H1 (cell line): ENCODE measurements at regions not wholly inside any gene's neighbourhood (a gene's known extent, or its start where the extent isn't known, plus 50 kb on each side); places are given as distances from the start of the nearest gene placed in this dataset.

Experiments
- CTCF ChIA-PET: fragments of 300-600 bp; sonication (Branson Sonifier 250); formaldehyde crosslinking; loops from one replicate; lab custom pipeline; 2021; ENCODE audit not compliant: partially characterized antibody; lab: Charles Lee
- POLR2A ChIA-PET: fragments of 300-600 bp; sonication (Branson Sonifier 250); formaldehyde crosslinking; loops from one replicate; lab custom pipeline; 2021; ENCODE audit warnings: inconsistent platforms; ENCODE audit not compliant: partially characterized antibody; lab: Charles Lee
- DNase-seq, 2 experiments: peaks; one replicate each; pipeline versions ENCODE4 v3.0.0 to v3.0.0-alpha.2; 2010 to 2022; ENCODE audit warnings: low spot score in 2 of 2, low read depth in 1 of 2, mixed read lengths in 1 of 2
- FAIRE-seq: peaks from 2 replicates; lab custom pipeline; 2011; peaks lifted over from hg19 to GRCh38; lab: Jason Lieb, UNC
- H2AFZ ChIP-seq: 2 replicates; pipeline ENCODE4 v1.8.1; 2012; ENCODE audit warnings: low read length, inconsistent platforms
- H2AK5ac ChIP-seq: 2 replicates; pipeline ENCODE4 v1.6.1; 2013; ENCODE audit warnings: low read depth, low read length
- H2BK120ac ChIP-seq: replicated peaks from 2 replicates; pipeline ENCODE3; 2013; ENCODE audit warnings: low read depth, low read length, inconsistent platforms
- H2BK12ac ChIP-seq: 2 replicates; pipeline ENCODE4 v1.6.1; 2013; ENCODE audit warnings: low read depth, low read length
- H2BK15ac ChIP-seq: 2 replicates; pipeline ENCODE4 v1.6.1; 2013; ENCODE audit warnings: low read length
- H2BK20ac ChIP-seq: 2 replicates; pipeline ENCODE4 v1.6.1; 2013; ENCODE audit warnings: low read length
- H2BK5ac ChIP-seq: 2 replicates; pipeline ENCODE4 v1.6.1; 2013; ENCODE audit warnings: low read depth, low read length
- H3K14ac ChIP-seq: 2 replicates; pipeline ENCODE4 v1.6.1; 2013; ENCODE audit warnings: inconsistent platforms; ENCODE audit not compliant: insufficient read length
- H3K18ac ChIP-seq: 2 replicates; pipeline ENCODE4 v1.6.1; 2013; ENCODE audit warnings: low read length; ENCODE audit errors: extremely low read depth
- H3K23ac ChIP-seq: 2 replicates; pipeline ENCODE4 v1.6.1; 2013; ENCODE audit warnings: inconsistent platforms; ENCODE audit not compliant: insufficient read length
- H3K23me2 ChIP-seq: 2 replicates; pipeline ENCODE4 v1.6.1; 2013; ENCODE audit warnings: low read depth, low read length
- H3K27ac ChIP-seq: 2 replicates; pipeline ENCODE4 v1.6.1; 2011; ENCODE audit warnings: low read depth, low read length, inconsistent platforms
- H3K27me3 ChIP-seq, 4 experiments: replicated peaks in 1 of 4; 1 replicate in 1 of 4; 2 replicates in 3 of 4; pipeline versions ENCODE4 v1.6.1 to v1.8.1; 2011 to 2013; ENCODE audit warnings: low read length in 3 of 4, mild to moderate bottlenecking in 3 of 4, inconsistent platforms in 2 of 4, mixed read lengths in 2 of 4, moderate library complexity in 1 of 4; ENCODE audit not compliant: control insufficient read depth in 3 of 4, insufficient read depth in 3 of 4; ENCODE audit errors: extremely low read depth in 1 of 4
- H3K36me3 ChIP-seq, 4 experiments: 2 replicates each; pipeline versions ENCODE4 v1.6.1 to v1.8.1; 2011 to 2013; ENCODE audit warnings: mild to moderate bottlenecking in 4 of 4, low read length in 3 of 4, moderate library complexity in 2 of 4, control low read depth in 1 of 4, inconsistent platforms in 1 of 4; ENCODE audit not compliant: insufficient read depth in 4 of 4, control insufficient read depth in 2 of 4
- H3K4ac ChIP-seq: replicated peaks from 2 replicates; pipeline ENCODE3; 2013; ENCODE audit warnings: low read length, low read depth, mixed read lengths, inconsistent platforms; ENCODE audit not compliant: insufficient read length
- H3K4me1 ChIP-seq, 4 experiments: replicated peaks in 1 of 4; 1 replicate in 1 of 4; 2 replicates in 3 of 4; pipeline versions ENCODE4 v1.6.1 to v1.8.1; 2011 to 2013; ENCODE audit warnings: low read length in 3 of 4, inconsistent platforms in 2 of 4, mixed read lengths in 1 of 4; ENCODE audit not compliant: insufficient read depth in 4 of 4, control insufficient read depth in 3 of 4
- H3K4me2 ChIP-seq, 2 experiments: 2 replicates each; pipeline versions ENCODE4 v1.6.1 to v1.8.1; 2011 to 2013; ENCODE audit warnings: low read depth in 2 of 2, low read length in 2 of 2, control low read depth in 1 of 2, inconsistent platforms in 1 of 2, mild to moderate bottlenecking in 1 of 2; ENCODE audit not compliant: insufficient read depth in 1 of 2
- H3K4me3 ChIP-seq, 4 experiments: fragments of 200-600, 300-600 bp in 1 of 4; sonication (generic), shearing (Covaris generic), sonication (Bioruptor Twin) in 1 of 4; 2 replicates each; pipeline versions ENCODE4 v1.5.1 to v1.8.1; 2011 to 2016; ENCODE audit warnings: low read length in 4 of 4, low read depth in 3 of 4, control low read depth in 2 of 4, inconsistent platforms in 2 of 4, mild to moderate bottlenecking in 2 of 4, mixed read lengths in 1 of 4, moderate library complexity in 1 of 4; ENCODE audit not compliant: insufficient read depth in 2 of 4; ENCODE audit errors: extremely low read depth in 1 of 4
- H3K56ac ChIP-seq: replicated peaks from 2 replicates; pipeline ENCODE3; 2013; ENCODE audit warnings: low read depth, mild to moderate bottlenecking, mixed read lengths, low read length, inconsistent platforms; ENCODE audit not compliant: insufficient read length
- H3K79me1 ChIP-seq: 2 replicates; pipeline ENCODE4 v1.6.1; 2013; ENCODE audit warnings: low read depth, low read length, control low read depth
- H3K79me2 ChIP-seq, 2 experiments: 2 replicates each; pipeline versions ENCODE4 v1.6.1 to v1.8.1; 2012 to 2013; ENCODE audit warnings: low read length in 2 of 2, mild to moderate bottlenecking in 2 of 2, inconsistent platforms in 1 of 2; ENCODE audit not compliant: insufficient read depth in 2 of 2, control insufficient read depth in 1 of 2
- H3K9ac ChIP-seq, 4 experiments: replicated peaks in 1 of 4; 1 replicate in 1 of 4; 2 replicates in 3 of 4; pipeline versions ENCODE4 v1.6.1 to v1.8.1; 2011 to 2013; ENCODE audit warnings: low read depth in 3 of 4, low read length in 3 of 4, control low read depth in 2 of 4, mild to moderate bottlenecking in 2 of 4, moderate library complexity in 2 of 4, inconsistent platforms in 1 of 4; ENCODE audit errors: extremely low read depth in 1 of 4
- H3K9me3 ChIP-seq, 2 experiments: 2 replicates each; pipeline versions ENCODE4 v1.6.1 to v1.8.1; 2012 to 2013; ENCODE audit warnings: mild to moderate bottlenecking in 2 of 2, moderate library complexity in 2 of 2, control low read depth in 1 of 2, inconsistent platforms in 1 of 2, low read depth in 1 of 2, low read length in 1 of 2, mixed read lengths in 1 of 2; ENCODE audit not compliant: insufficient read depth in 2 of 2
- H4K20me1 ChIP-seq, 2 experiments: replicated peaks in 1 of 2; 2 replicates each; pipeline versions ENCODE3 to v1.8.1; 2011 to 2013; ENCODE audit warnings: inconsistent platforms in 2 of 2, low read length in 2 of 2, mild to moderate bottlenecking in 1 of 2; ENCODE audit not compliant: insufficient read depth in 2 of 2, control insufficient read depth in 1 of 2
- H4K5ac ChIP-seq: 2 replicates; pipeline ENCODE4 v1.6.1; 2013; ENCODE audit warnings: low read length, low read depth, mixed read lengths, inconsistent platforms; ENCODE audit not compliant: insufficient read length
- H4K8ac ChIP-seq: 2 replicates; pipeline ENCODE4 v1.8.0; 2013; ENCODE audit warnings: mild to moderate bottlenecking, moderate library complexity, low read length, inconsistent platforms; ENCODE audit not compliant: insufficient read depth; ENCODE audit errors: extremely low read depth
- H4K91ac ChIP-seq: replicated peaks from 2 replicates; pipeline ENCODE3; 2013; ENCODE audit warnings: low read length, mixed read lengths, inconsistent platforms; ENCODE audit not compliant: insufficient read length
- ASH2L ChIP-seq: fragments of 200-600, 300-600 bp; sonication (generic); IDR thresholded peaks from one replicate; pipeline ENCODE4 v1.7.1; 2017; ENCODE audit warnings: low read length
- BACH1 ChIP-seq: IDR thresholded peaks from 2 replicates; pipeline ENCODE4 v1.6.1; 2012; ENCODE audit warnings: low read length, improper control_type of control experiment
- BRCA1 ChIP-seq: IDR thresholded peaks from 2 replicates; pipeline ENCODE4 v1.6.1; 2012; ENCODE audit warnings: low read depth, low read length, improper control_type of control experiment
- CEBPB ChIP-seq: IDR thresholded peaks from 2 replicates; pipeline ENCODE4 v1.6.1; 2012; ENCODE audit warnings: low read depth, low read length
- CREB1 ChIP-seq: IDR thresholded peaks from 2 replicates; pipeline ENCODE4 v1.6.1; 2012; ENCODE audit warnings: inconsistent platforms
- EGR1 ChIP-seq: IDR thresholded peaks from 2 replicates; pipeline ENCODE4 v1.6.1; 2011; ENCODE audit warnings: low read depth, low read length, borderline replicate concordance
- JUN ChIP-seq: IDR thresholded peaks from 2 replicates; pipeline ENCODE4 v1.6.1; 2011; ENCODE audit warnings: low read depth, mild to moderate bottlenecking, improper control_type of control experiment, low read length
- MAFK ChIP-seq: IDR thresholded peaks from 2 replicates; pipeline ENCODE4 v1.6.1; 2012; ENCODE audit warnings: low read depth, mild to moderate bottlenecking, improper control_type of control experiment, low read length
- PHF8 ChIP-seq: fragments of 200-600 bp; sonication (generic); conservative IDR thresholded peaks from 2 replicates; pipeline ENCODE4 v1.7.1; 2012; ENCODE audit warnings: low read depth, mild to moderate bottlenecking, inconsistent platforms, low read length, moderate library complexity
- RXRA ChIP-seq: IDR thresholded peaks from 2 replicates; pipeline ENCODE4 v1.6.1; 2011; ENCODE audit warnings: low read depth, mild to moderate bottlenecking, low read length, moderate library complexity; ENCODE audit not compliant: insufficient read depth
- WGBS, 2 experiments: shearing (Covaris generic) in 1 of 2; methylation state at CpG; one replicate each; pipeline versions ENCODE4 v1.1.6 to v1.1.7; 2013 to 2015; ENCODE audit warnings: low lambda C conversion rate in 2 of 2, mixed read lengths in 2 of 2, inconsistent platforms in 1 of 2, low coverage in 1 of 2, missing lambda C conversion rate in 1 of 2; ENCODE audit not compliant: insufficient replicate concordance in 2 of 2, insufficient coverage in 1 of 2, insufficient read length in 1 of 2; ENCODE audit errors: extremely low coverage in 1 of 2, missing lambda C conversion rate in 1 of 2; 5-methylcytosine and 5-hydroxymethylcytosine counted together

DNA sequence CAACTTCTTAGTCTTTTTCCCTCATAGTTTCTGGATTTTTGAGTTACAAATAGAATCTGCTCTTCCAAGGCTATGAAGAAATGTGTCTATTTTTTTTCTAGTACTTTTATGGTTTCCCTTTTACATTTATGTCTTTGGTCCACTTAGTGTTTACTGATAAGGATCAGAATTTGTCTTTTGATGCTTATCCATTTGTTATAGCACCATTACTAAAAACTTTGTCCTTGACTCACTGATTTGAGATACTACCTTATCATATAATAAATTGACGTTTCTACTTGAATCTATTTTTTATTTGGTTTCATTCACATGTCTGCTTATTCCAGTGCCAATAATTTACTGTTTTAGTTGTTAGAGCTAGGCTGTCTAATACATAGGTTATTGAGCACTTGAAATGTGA lies 161.1 kb upstream of the DPYD start:
- Histone ChIP-seq H4K5ac (no peak overlapping the region), H2BK5ac (no peak overlapping the region), H3K9ac (no peak overlapping the region), H3K23me2 (no peaks in the 10 kb centered on the region), H3K79me2 (no peaks in the 10 kb centered on the region), H3K18ac (no peak overlapping the region), H3K14ac (no peak overlapping the region), H2BK120ac (no peak overlapping the region), H4K91ac (no peak overlapping the region), H3K9me3 (no peaks in the 10 kb centered on the region), H2AK5ac (no peak overlapping the region), H2AFZ (no peak overlapping the region), H3K79me1 (no peaks in the 10 kb centered on the region), H3K56ac (no peak overlapping the region), H4K20me1 (no peaks in the 10 kb centered on the region), H3K4me1 (peaks cover 0 to 2% (median 0%) of the 10 kb centered on the region in 4 experiments; a peak in 1 of 7 replicates), H3K4me2 (no peak overlapping the region), H3K36me3 (no peaks in the 10 kb centered on the region), H3K23ac (no peak overlapping the region), H3K4me3 (no peak overlapping the region), H3K27ac (no peak overlapping the region), H2BK15ac (no peak overlapping the region), H4K8ac (no peak overlapping the region), H2BK20ac (no peak overlapping the region), H3K4ac (no peak overlapping the region), H2BK12ac (no peak overlapping the region), H3K27me3 (no peaks in the 10 kb centered on the region)
- 87% methylated on average over 1 of the region's 1 CpG; no CpG with 5 or more reads in 1 of the 2 experiments for WGBS, 2 experiments
- FAIRE-seq, result no peak
- ChIA-PET CTCF (interaction anchor here (0.6 to 0.9 kb wide), 3 partner anchors 18 to 250 kb away, joined by 3 to 6 read pairs (median 3); no protein-coding TSS in a partner anchor), POLR2A (no interaction called here)
- no peak for DNase-seq
- no peak for TF ChIP-seq PHF8
- no peak for TF ChIP-seq ASH2L
- no peak for TF ChIP-seq JUN
- no peak for TF ChIP-seq MAFK
- TF ChIP-seq EGR1, result no peak
- TF ChIP-seq CREB1, result no peak
- TF ChIP-seq BACH1, result no peak
- no peak for TF ChIP-seq RXRA
- no peak for TF ChIP-seq BRCA1
- TF ChIP-seq CEBPB, result no peak
